Skeletal muscle tissue (tissue), 3 donors: ENCODE measurements at regions not wholly inside any gene's neighbourhood (a gene's known extent, or its start where the extent isn't known, plus 50 kb on each side); places are given as distances from the start of the nearest gene placed in this dataset.

Experiments
- H3K27ac ChIP-seq: one replicate; pipeline ENCODE4 v1.7.0; 2013; ENCODE audit warnings: mild to moderate bottlenecking, low read depth, low read length, inconsistent platforms
- H3K27me3 ChIP-seq, 3 donors: one replicate each; pipeline ENCODE4 v1.7.0; 2013; ENCODE audit warnings: low read length in 3 of 3; ENCODE audit not compliant: control insufficient read depth in 3 of 3, insufficient read depth in 3 of 3
- H3K36me3 ChIP-seq, 3 donors: one replicate each; pipeline ENCODE4 v1.7.0; 2013; ENCODE audit warnings: low read length in 3 of 3; ENCODE audit not compliant: control insufficient read depth in 3 of 3, insufficient read depth in 3 of 3
- H3K4me1 ChIP-seq, 3 donors: one replicate each; pipeline ENCODE4 v1.7.0; 2013; ENCODE audit warnings: low read length in 3 of 3, mild to moderate bottlenecking in 3 of 3; ENCODE audit not compliant: control insufficient read depth in 3 of 3, insufficient read depth in 3 of 3
- H3K4me3 ChIP-seq, 3 donors: one replicate each; pipeline ENCODE4 v1.7.0; 2013; ENCODE audit warnings: low read length in 3 of 3
- H3K9ac ChIP-seq, 3 donors: one replicate each; pipeline ENCODE4 v1.7.0; 2013; ENCODE audit warnings: low read length in 3 of 3, mild to moderate bottlenecking in 3 of 3, moderate library complexity in 2 of 3, low read depth in 1 of 3
- H3K9me3 ChIP-seq, 3 donors: one replicate each; pipeline ENCODE4 v1.7.0; 2013; ENCODE audit warnings: low read length in 3 of 3; ENCODE audit not compliant: control insufficient read depth in 3 of 3
- donor health status: Osteomylitis.

- Histone ChIP-seq H3K27ac (no peak overlapping the region), H3K36me3 (no peaks in the 10 kb centered on the region), H3K9ac (no peak overlapping the region), H3K27me3 (no peaks in the 10 kb centered on the region), H3K9me3 (no peaks in the 10 kb centered on the region), H3K4me1 (peaks cover 0 to 4% (median 4%) of the 10 kb centered on the region in 3 donors), H3K4me3 (no peak overlapping the region)
These were observed 54.6 kb downstream of the ARL4A start for GRCh38 chr7:12741951-12742575.

GRCh38 chr7:12746211-12746610 lies 58.8 kb downstream of the ARL4A start:
- no peaks in the 10 kb centered on the region for H3K36me3 ChIP-seq
- no peak overlapping the region for H3K9ac ChIP-seq
- H3K27ac ChIP-seq = no peak overlapping the region
- H3K4me1 ChIP-seq = peaks cover 0 to 4% (median 0%) of the 10 kb centered on the region in 3 donors
- no peaks in the 10 kb centered on the region for H3K27me3 ChIP-seq
- H3K4me3 ChIP-seq = no peak overlapping the region
- no peaks in the 10 kb centered on the region for H3K9me3 ChIP-seq

DNA sequence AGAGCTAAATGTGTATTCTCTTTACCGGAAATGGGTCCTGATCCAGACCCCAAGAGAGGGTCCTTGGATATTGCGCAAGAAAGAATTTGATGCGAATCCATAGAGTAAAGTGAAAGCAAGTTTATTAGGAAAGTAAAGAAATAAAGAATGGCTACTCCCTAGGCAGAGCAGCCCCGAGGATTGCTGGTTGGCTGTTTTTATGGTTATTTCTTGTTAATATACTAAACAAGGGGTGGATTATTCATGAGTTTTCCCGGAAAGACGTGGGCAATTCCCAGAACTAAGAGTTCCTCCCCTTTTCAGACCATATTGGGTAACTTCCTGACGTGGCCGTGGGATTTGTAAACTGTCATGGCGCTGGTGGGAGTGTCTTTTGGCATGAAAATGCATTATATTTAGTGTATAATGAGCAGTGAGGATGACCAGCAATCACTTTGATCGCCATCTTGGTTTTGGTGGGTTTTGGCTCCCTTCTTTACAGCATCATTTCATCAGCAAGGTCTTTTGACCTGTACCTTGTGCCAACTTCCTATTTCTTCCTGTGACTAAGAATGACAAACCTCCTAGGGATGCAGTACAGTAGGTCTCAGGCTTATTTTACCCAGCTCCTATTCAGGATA lies 60.4 kb downstream of the ARL4A start:
- H3K36me3 ChIP-seq = no peaks in the 10 kb centered on the region
- H3K4me1 ChIP-seq = no peaks in the 10 kb centered on the region
- no peaks in the 10 kb centered on the region for H3K27me3 ChIP-seq
- no peak overlapping the region for H3K9ac ChIP-seq
- no peaks in the 10 kb centered on the region for H3K9me3 ChIP-seq
- H3K27ac ChIP-seq = no peak overlapping the region
- H3K4me3 ChIP-seq = no peak overlapping the region

- Histone ChIP-seq H3K27me3 (no peaks in the 10 kb centered on the region), H3K9ac (no peak overlapping the region), H3K4me1 (no peaks in the 10 kb centered on the region), H3K27ac (no peak overlapping the region), H3K36me3 (no peaks in the 10 kb centered on the region), H3K4me3 (no peak overlapping the region), H3K9me3 (no peaks in the 10 kb centered on the region)
These were observed 61.6 kb downstream of the ARL4A start for GRCh38 chr7:12749069-12749468.

- H3K27ac ChIP-seq = no peak overlapping the region
- no peaks in the 10 kb centered on the region for H3K9me3 ChIP-seq
- no peaks in the 10 kb centered on the region for H3K36me3 ChIP-seq
- no peaks in the 10 kb centered on the region for H3K4me1 ChIP-seq
- H3K9ac ChIP-seq = no peak overlapping the region
- no peaks in the 10 kb centered on the region for H3K27me3 ChIP-seq
- no peak overlapping the region for H3K4me3 ChIP-seq
These were observed 62.3 kb downstream of the ARL4A start for GRCh38 chr7:12749746-12750145.

DNA sequence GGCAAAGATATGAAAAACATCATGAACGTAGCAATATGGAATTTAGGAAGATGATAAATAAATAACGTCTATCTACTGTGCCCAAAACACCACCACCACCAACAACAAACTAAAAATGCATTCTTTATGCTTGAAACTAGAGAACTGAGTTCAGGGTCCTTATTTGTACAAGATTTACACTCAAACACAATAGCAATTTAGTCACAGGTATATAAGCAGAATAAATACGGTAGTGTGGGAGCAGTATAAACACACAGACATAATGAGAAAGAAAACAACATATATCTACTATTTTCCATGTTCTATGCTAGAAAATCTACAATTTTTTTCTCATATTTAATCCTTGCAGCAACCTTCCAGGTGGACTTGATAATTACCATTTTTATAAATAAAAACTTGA lies 64.3 kb downstream of the ARL4A start:
- no peak overlapping the region for H3K4me3 ChIP-seq
- H3K36me3 ChIP-seq = no peaks in the 10 kb centered on the region
- no peak overlapping the region for H3K27ac ChIP-seq
- no peaks in the 10 kb centered on the region for H3K9me3 ChIP-seq
- H3K9ac ChIP-seq = no peak overlapping the region
- no peaks in the 10 kb centered on the region for H3K4me1 ChIP-seq
- no peaks in the 10 kb centered on the region for H3K27me3 ChIP-seq

DNA sequence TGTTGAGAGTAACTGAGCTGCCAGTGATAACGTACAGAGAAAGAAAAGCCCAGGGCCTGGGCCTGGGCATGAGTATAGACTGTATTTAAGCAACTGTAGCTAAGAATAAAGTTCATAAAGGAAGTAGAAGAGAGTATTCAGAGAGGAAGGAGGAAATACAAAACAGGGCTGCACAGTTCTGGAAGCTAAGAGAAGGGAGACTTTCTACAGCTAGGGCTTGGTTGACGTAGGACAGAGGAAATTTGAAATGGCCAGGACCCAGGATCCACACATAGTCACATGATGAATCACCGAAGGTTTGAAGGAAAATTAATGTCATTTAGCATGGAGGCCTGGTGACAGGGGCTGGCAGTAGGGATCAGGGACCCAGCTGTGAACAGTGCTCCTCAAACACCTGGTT lies 66.7 kb downstream of the ARL4A start:
- Histone ChIP-seq H3K36me3 (peaks cover 0 to 2% (median 0%) of the 10 kb centered on the region in 3 donors), H3K4me1 (no peaks in the 10 kb centered on the region), H3K27ac (no peak overlapping the region), H3K4me3 (no peak overlapping the region), H3K27me3 (no peaks in the 10 kb centered on the region), H3K9me3 (no peaks in the 10 kb centered on the region), H3K9ac (no peak overlapping the region)

DNA sequence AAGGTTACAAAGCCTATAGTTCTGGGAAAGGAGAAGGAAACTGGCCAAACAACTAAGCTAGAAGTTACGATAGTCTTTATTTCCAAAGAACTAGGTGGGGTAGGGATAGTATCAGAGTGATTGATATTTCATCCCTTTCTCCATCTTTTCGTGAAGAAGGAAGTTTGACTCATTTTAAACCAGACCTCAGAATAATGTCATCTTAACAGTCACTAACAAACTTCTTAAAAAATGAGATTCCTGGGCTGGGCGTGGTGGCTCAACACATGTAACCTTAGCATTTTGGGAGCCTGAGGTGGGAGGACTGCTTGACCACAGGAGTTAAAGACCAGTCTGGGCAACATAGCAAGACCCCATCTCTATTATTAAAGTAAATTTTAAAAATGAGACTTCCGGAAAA lies 69.4 kb downstream of the ARL4A start:
- H3K27me3 ChIP-seq = no peaks in the 10 kb centered on the region
- H3K27ac ChIP-seq = no peak overlapping the region
- no peaks in the 10 kb centered on the region for H3K4me1 ChIP-seq
- no peak overlapping the region for H3K4me3 ChIP-seq
- H3K36me3 ChIP-seq = peaks cover 0 to 2% (median 0%) of the 10 kb centered on the region in 3 donors
- no peaks in the 10 kb centered on the region for H3K9me3 ChIP-seq
- no peak overlapping the region for H3K9ac ChIP-seq

DNA sequence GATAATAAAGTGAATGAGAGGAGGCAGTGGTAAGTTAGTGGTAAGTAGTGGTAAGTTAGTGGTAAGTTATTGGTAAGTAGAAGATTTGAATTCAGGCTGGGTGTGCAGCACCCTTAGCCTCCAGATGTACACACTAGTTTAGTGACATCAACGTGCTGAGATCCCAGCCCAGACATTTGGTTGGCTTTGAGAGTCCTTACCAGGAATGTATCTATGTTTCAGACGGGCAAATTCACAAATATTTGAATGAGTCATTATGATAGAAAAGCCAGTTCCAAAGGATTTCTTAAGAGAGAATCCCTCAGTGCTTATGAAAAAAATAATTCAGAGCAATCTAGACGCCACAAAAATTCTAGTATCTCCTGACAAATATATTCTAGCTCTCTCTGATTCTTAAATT lies 70.0 kb downstream of the ARL4A start:
- no peaks in the 10 kb centered on the region for H3K9me3 ChIP-seq
- no peak overlapping the region for H3K9ac ChIP-seq
- H3K27ac ChIP-seq = no peak overlapping the region
- no peaks in the 10 kb centered on the region for H3K4me1 ChIP-seq
- no peaks in the 10 kb centered on the region for H3K27me3 ChIP-seq
- no peak overlapping the region for H3K4me3 ChIP-seq
- H3K36me3 ChIP-seq = peaks cover 0 to 2% (median 0%) of the 10 kb centered on the region in 3 donors

GRCh38 chr7:12759151-12759550 lies 71.7 kb downstream of the ARL4A start:
- peaks cover 0 to 2% (median 0%) of the 10 kb centered on the region in 3 donors for H3K36me3 ChIP-seq
- H3K9ac ChIP-seq = no peak overlapping the region
- H3K9me3 ChIP-seq = no peaks in the 10 kb centered on the region
- no peak overlapping the region for H3K4me3 ChIP-seq
- H3K27me3 ChIP-seq = no peaks in the 10 kb centered on the region
- no peaks in the 10 kb centered on the region for H3K4me1 ChIP-seq
- no peak overlapping the region for H3K27ac ChIP-seq
